ENCODE measurements at regions not wholly inside any gene's neighbourhood (a gene's known extent, or its start where the extent isn't known, plus 50 kb on each side); places are given as distances from the start of the nearest gene placed in this dataset.

GRCh38 chr6:145336119-145336518 lies 399.2 kb downstream of the EPM2A start:
- Mint-ChIP-seq H3K4me1 (ENCODE audit: low read depth, unreplicated experiment) (peaks cover 9% of the 10 kb centered on the region), H3K27ac (ENCODE audit: unreplicated experiment) (no peak overlapping the region), H3K27me3 (ENCODE audit: insufficient read depth, unreplicated experiment) (no peaks in the 10 kb centered on the region), H3K9me3 (ENCODE audit: unreplicated experiment) (peaks cover 3% of the 10 kb centered on the region), H3K36me3 (ENCODE audit: insufficient read depth, unreplicated experiment) (no peaks in the 10 kb centered on the region), H3K4me3 (ENCODE audit: unreplicated experiment) (no peak overlapping the region)
- no peaks in the 10 kb centered on the region for H3K27me3 ChIP-seq (replicated peaks; ENCODE audit: control insufficient read depth, insufficient read depth, low read length)
- POLR2A ChIA-PET, result no interaction called here
- no TSS peak for BruUV-seq (replicated peaks)
- no peaks in the 10 kb centered on the region for H3K9me3 ChIP-seq
- H3K4me1 ChIP-seq, result peaks cover 21% of the 10 kb centered on the region
- no peak overlapping the region for H3K4me3 ChIP-seq (ENCODE audit: low read depth, low read length)
- no peak for TF ChIP-seq CTCF (IDR thresholded peaks at IDR 0.05; ENCODE audit: insufficient read depth in 1 of 2, low read depth in 1 of 2, low read length in 1 of 2, severe bottlenecking in 1 of 2, unreplicated experiment in 1 of 2)
- H3K36me3 ChIP-seq (ENCODE audit: control insufficient read depth, insufficient read depth, low read length), result no peaks in the 10 kb centered on the region
- no peak for DNase-seq
- CTCF ChIA-PET, result no interaction called here
- intact Hi-C loops (cut with micrococcal nuclease; ENCODE audit: unreplicated experiment), result no loop called here

- Histone ChIP-seq H3K4me3 (ENCODE audit: low read depth, low read length) (no peak overlapping the region), H3K9me3 (no peaks in the 10 kb centered on the region), H3K4me1 (peaks cover 11% of the 10 kb centered on the region; the same call in 1 of the 2 replicates), H3K36me3 (ENCODE audit: control insufficient read depth, insufficient read depth, low read length) (no peaks in the 10 kb centered on the region), H3K27me3 (replicated peaks; ENCODE audit: control insufficient read depth, insufficient read depth, low read length) (no peaks in the 10 kb centered on the region)
- Mint-ChIP-seq H3K36me3 (ENCODE audit: insufficient read depth, unreplicated experiment) (no peaks in the 10 kb centered on the region), H3K27me3 (ENCODE audit: insufficient read depth, unreplicated experiment) (no peaks in the 10 kb centered on the region), H3K9me3 (ENCODE audit: unreplicated experiment) (no peaks in the 10 kb centered on the region), H3K27ac (ENCODE audit: unreplicated experiment) (peak overlapping the region; percentile 50), H3K4me3 (ENCODE audit: unreplicated experiment) (peak overlapping the region; percentile 20), H3K4me1 (ENCODE audit: low read depth, unreplicated experiment) (peaks cover 8% of the 10 kb centered on the region)
- DNase-seq, result no peak
- intact Hi-C loops (cut with micrococcal nuclease; ENCODE audit: unreplicated experiment), result no loop called here
- no TSS peak for BruUV-seq (replicated peaks)
- no peak for TF ChIP-seq CTCF (IDR thresholded peaks at IDR 0.05; ENCODE audit: insufficient read depth in 1 of 2, low read depth in 1 of 2, low read length in 1 of 2, severe bottlenecking in 1 of 2, unreplicated experiment in 1 of 2)
- POLR2A ChIA-PET, result no interaction called here
- CTCF ChIA-PET, result no interaction called here
Observed at GRCh38 chr6:145339089-145339488, 396.2 kb downstream of the EPM2A start.

GRCh38 chr6:145340256-145340655 lies 395.1 kb downstream of the EPM2A start:
- H3K9me3 Mint-ChIP-seq (ENCODE audit: unreplicated experiment), result no peaks in the 10 kb centered on the region
- H3K4me1 Mint-ChIP-seq (ENCODE audit: low read depth, unreplicated experiment), result peaks cover 8% of the 10 kb centered on the region
- CTCF ChIA-PET, result no interaction called here
- no peak for DNase-seq
- Histone ChIP-seq H3K4me3 (ENCODE audit: low read depth, low read length) (no peak overlapping the region), H3K4me1 (peaks cover 11% of the 10 kb centered on the region; the same call in 1 of the 2 replicates), H3K27me3 (replicated peaks; ENCODE audit: control insufficient read depth, insufficient read depth, low read length) (no peaks in the 10 kb centered on the region), H3K36me3 (ENCODE audit: control insufficient read depth, insufficient read depth, low read length) (no peaks in the 10 kb centered on the region), H3K9me3 (no peaks in the 10 kb centered on the region)
- POLR2A ChIA-PET, result no interaction called here
- no TSS peak for BruUV-seq (replicated peaks)
- H3K36me3 Mint-ChIP-seq (ENCODE audit: insufficient read depth, unreplicated experiment), result no peaks in the 10 kb centered on the region
- H3K27ac Mint-ChIP-seq (ENCODE audit: unreplicated experiment), result no peak overlapping the region
- H3K27me3 Mint-ChIP-seq (ENCODE audit: insufficient read depth, unreplicated experiment), result no peaks in the 10 kb centered on the region
- H3K4me3 Mint-ChIP-seq (ENCODE audit: unreplicated experiment), result no peak overlapping the region
- intact Hi-C loops (cut with micrococcal nuclease; ENCODE audit: unreplicated experiment), result no loop called here
- no peak for TF ChIP-seq CTCF (IDR thresholded peaks at IDR 0.05; ENCODE audit: insufficient read depth in 1 of 2, low read depth in 1 of 2, low read length in 1 of 2, severe bottlenecking in 1 of 2, unreplicated experiment in 1 of 2)
